ENCODE measurements at regions not wholly inside any gene's neighbourhood (a gene's known extent, or its start where the extent isn't known, plus 50 kb on each side); places are given as distances from the start of the nearest gene placed in this dataset.

DNA sequence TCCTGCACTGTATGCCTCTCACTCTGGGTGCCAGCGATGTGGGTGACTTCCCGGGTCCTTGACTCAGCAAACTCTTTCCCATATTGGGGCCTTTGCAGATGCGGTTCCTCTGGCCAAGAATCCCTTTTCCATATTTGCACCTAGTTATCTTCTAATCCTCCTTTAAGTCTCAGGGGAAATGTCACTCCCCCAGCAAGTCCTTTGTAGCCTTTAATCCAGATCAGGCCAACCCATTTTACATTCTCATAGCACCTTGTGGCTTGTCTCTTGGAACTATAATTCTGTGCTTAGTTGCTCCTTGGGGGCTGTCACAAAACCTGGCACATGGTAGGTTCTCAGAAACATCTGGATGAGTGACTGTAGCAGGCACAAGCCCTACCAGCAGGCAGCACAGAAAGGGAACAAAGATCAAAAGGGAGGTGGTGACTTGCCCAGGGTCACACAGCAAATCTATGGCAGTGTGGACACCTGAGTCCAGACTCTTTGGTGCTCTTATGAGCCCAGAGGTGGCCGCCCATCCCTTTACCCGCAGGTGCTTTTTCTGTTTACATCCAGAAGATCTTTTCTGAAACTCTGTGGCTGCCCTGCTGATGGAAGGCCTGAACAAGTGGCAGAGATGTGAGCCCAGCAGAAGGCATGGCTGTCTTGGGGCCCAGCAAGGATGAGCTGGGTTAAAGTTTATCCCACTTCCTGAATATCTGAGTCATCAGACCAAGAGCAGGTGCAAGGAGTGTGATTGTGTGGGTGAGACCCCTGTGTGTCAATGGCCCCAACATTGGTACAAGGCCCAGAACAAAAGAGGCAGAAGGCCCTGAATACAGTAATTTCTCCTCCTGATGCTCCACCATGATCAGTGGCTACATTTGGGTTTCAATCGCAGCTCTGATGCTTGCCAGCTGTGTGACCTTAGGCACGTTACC is 78.6 kb upstream of the GRK3 start:
- intact Hi-C loops (cut with micrococcal nuclease) = no loop called here
- WGBS (ENCODE audit: insufficient coverage) = 94% methylated on average over 5 of the region's 7 CpGs
- DNase-seq = no peak
- peaks cover 10% of the 10 kb centered on the region for H3K9me3 Mint-ChIP-seq (ENCODE audit: insufficient read depth)
- H3K9me3 ChIP-seq (ENCODE audit: control extremely low read depth in 1 of 3, control insufficient read depth in 2 of 3, insufficient read depth in 1 of 3, low read length in 2 of 3) = no peaks in the 10 kb centered on the region
- no peak overlapping the region for H3K27ac ChIP-seq (ENCODE audit: low read length in 2 of 2)
- ATAC-seq (ENCODE audit: low read depth) = no peak
- no peaks in the 10 kb centered on the region for H3K4me1 ChIP-seq (ENCODE audit: control insufficient read depth in 2 of 2, insufficient read depth in 2 of 2, low read length in 2 of 2)
- no peak overlapping the region for H3K4me3 ChIP-seq (ENCODE audit: control extremely low read depth in 1 of 5, extremely low read depth in 1 of 5, insufficient read depth in 1 of 5, low read depth in 2 of 5, low read length in 4 of 5)
- TF ChIP-seq, protein P1, sequence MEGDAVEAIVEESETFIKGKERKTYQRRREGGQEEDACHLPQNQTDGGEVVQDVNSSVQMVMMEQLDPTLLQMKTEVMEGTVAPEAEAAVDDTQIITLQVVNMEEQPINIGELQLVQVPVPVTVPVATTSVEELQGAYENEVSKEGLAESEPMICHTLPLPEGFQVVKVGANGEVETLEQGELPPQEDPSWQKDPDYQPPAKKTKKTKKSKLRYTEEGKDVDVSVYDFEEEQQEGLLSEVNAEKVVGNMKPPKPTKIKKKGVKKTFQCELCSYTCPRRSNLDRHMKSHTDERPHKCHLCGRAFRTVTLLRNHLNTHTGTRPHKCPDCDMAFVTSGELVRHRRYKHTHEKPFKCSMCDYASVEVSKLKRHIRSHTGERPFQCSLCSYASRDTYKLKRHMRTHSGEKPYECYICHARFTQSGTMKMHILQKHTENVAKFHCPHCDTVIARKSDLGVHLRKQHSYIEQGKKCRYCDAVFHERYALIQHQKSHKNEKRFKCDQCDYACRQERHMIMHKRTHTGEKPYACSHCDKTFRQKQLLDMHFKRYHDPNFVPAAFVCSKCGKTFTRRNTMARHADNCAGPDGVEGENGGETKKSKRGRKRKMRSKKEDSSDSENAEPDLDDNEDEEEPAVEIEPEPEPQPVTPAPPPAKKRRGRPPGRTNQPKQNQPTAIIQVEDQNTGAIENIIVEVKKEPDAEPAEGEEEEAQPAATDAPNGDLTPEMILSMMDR (IDR thresholded peaks at IDR 0.05) = no peak
- TF ChIP-seq EZH2 (IDR thresholded peaks at IDR 0.05; ENCODE audit: borderline replicate concordance, insufficient read depth, low read depth, low read length, poor library complexity, severe bottlenecking) = no peak
- no peak overlapping the region for H3K27ac Mint-ChIP-seq
- no peak overlapping the region for H3K9ac ChIP-seq (ENCODE audit: low read length)
- H3K4me3 Mint-ChIP-seq = no peak overlapping the region
- CTCF ChIA-PET = interaction anchor here (0.8 kb wide), 1 partner anchor 24 kb away, joined by 4 read pairs; no protein-coding TSS in a partner anchor
- no peaks in the 10 kb centered on the region for H3K79me2 ChIP-seq (ENCODE audit: control insufficient read depth, insufficient read depth, low read length)
- H3K4me2 ChIP-seq (replicated peaks; ENCODE audit: low read depth, low read length, poor library complexity, severe bottlenecking) = no peak overlapping the region
- no peak overlapping the region for H2AFZ ChIP-seq (ENCODE audit: insufficient read depth, low read depth, low read length, poor library complexity, severe bottlenecking)
- no peaks in the 10 kb centered on the region for H3K4me1 Mint-ChIP-seq
- POLR2A ChIA-PET = no interaction called here
- peaks cover 0 to 10% of the 10 kb centered on the region in 2 experiments for H3K36me3 ChIP-seq (replicated peaks in 1 of 2; ENCODE audit: control extremely low read depth in 1 of 2, control insufficient read depth in 1 of 2, extremely low read depth in 1 of 2, insufficient read depth in 2 of 2, low read length in 1 of 2)
- H3K27me3 ChIP-seq (replicated peaks in 1 of 4; ENCODE audit: control extremely low read depth in 1 of 4, control insufficient read depth in 3 of 4, insufficient read depth in 4 of 4, low read length in 3 of 4) = no peaks in the 10 kb centered on the region
- no peaks in the 10 kb centered on the region for H4K20me1 ChIP-seq (ENCODE audit: control insufficient read depth, insufficient read depth, low read length, poor library complexity, severe bottlenecking)
- H3K27me3 Mint-ChIP-seq = no peaks in the 10 kb centered on the region

DNA sequence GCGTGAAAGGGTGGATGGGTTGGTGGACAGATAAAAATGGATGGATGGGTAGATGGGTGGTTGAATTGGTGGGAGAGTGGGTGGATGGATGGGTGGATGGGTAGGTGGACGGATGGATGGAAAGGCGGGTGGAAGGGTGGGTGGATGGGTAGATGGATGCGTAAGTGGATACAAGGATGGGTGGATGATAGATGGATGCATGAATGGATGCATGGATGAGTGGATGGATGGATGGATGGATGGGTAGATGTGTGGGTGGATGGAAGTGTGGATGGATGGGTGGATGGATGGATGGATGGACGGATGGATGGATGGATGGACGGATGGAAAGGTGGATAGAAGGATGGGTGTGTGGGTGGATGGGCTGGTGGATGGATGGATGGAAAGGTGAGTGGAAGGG is 77.0 kb upstream of the GRK3 start:
- Histone ChIP-seq H3K9me3 (ENCODE audit: control extremely low read depth in 1 of 3, control insufficient read depth in 2 of 3, insufficient read depth in 1 of 3, low read length in 2 of 3) (no peaks in the 10 kb centered on the region), H3K9ac (ENCODE audit: low read length) (no peak overlapping the region), H3K36me3 (replicated peaks in 1 of 2; ENCODE audit: control extremely low read depth in 1 of 2, control insufficient read depth in 1 of 2, extremely low read depth in 1 of 2, insufficient read depth in 2 of 2, low read length in 1 of 2) (peaks cover 0 to 3% of the 10 kb centered on the region in 2 experiments), H3K4me1 (ENCODE audit: control insufficient read depth in 2 of 2, insufficient read depth in 2 of 2, low read length in 2 of 2) (no peaks in the 10 kb centered on the region), H4K20me1 (ENCODE audit: control insufficient read depth, insufficient read depth, low read length, poor library complexity, severe bottlenecking) (no peaks in the 10 kb centered on the region), H3K4me2 (replicated peaks; ENCODE audit: low read depth, low read length, poor library complexity, severe bottlenecking) (no peak overlapping the region), H3K27ac (ENCODE audit: low read length in 2 of 2) (no peak overlapping the region), H3K4me3 (ENCODE audit: control extremely low read depth in 1 of 5, extremely low read depth in 1 of 5, insufficient read depth in 1 of 5, low read depth in 2 of 5, low read length in 4 of 5) (no peak overlapping the region), H2AFZ (ENCODE audit: insufficient read depth, low read depth, low read length, poor library complexity, severe bottlenecking) (no peak overlapping the region), H3K27me3 (replicated peaks in 1 of 4; ENCODE audit: control extremely low read depth in 1 of 4, control insufficient read depth in 3 of 4, insufficient read depth in 4 of 4, low read length in 3 of 4) (no peaks in the 10 kb centered on the region), H3K79me2 (ENCODE audit: control insufficient read depth, insufficient read depth, low read length) (no peaks in the 10 kb centered on the region)
- no peak for TF ChIP-seq EZH2 (IDR thresholded peaks at IDR 0.05; ENCODE audit: borderline replicate concordance, insufficient read depth, low read depth, low read length, poor library complexity, severe bottlenecking)
- TF ChIP-seq, protein P1 (IDR thresholded peaks at IDR 0.05) = no peak
- DNase-seq (no peak), ATAC-seq (ENCODE audit: low read depth) (no peak)
- no peaks in the 10 kb centered on the region for H3K27me3 Mint-ChIP-seq
- 96% methylated on average over 6 of the region's 6 CpGs for WGBS (ENCODE audit: insufficient coverage)
- H3K9me3 Mint-ChIP-seq (ENCODE audit: insufficient read depth) = peaks cover 10% of the 10 kb centered on the region
- ChIA-PET CTCF (no interaction called here), POLR2A (no interaction called here)
- no peaks in the 10 kb centered on the region for H3K4me1 Mint-ChIP-seq
- intact Hi-C loops (cut with micrococcal nuclease) = no loop called here
- no peak overlapping the region for H3K4me3 Mint-ChIP-seq
- no peak overlapping the region for H3K27ac Mint-ChIP-seq

Measured in B cell (primary cell).